ENCODE measurements at regions not wholly inside any gene's neighbourhood (a gene's known extent, or its start where the extent isn't known, plus 50 kb on each side); places are given as distances from the start of the nearest gene placed in this dataset.
"Not testable (repeated sequence)": the region's sequence is repeated elsewhere in the genome, so short reads cannot be mapped to it uniquely, and the experiment has no call there.

DNA sequence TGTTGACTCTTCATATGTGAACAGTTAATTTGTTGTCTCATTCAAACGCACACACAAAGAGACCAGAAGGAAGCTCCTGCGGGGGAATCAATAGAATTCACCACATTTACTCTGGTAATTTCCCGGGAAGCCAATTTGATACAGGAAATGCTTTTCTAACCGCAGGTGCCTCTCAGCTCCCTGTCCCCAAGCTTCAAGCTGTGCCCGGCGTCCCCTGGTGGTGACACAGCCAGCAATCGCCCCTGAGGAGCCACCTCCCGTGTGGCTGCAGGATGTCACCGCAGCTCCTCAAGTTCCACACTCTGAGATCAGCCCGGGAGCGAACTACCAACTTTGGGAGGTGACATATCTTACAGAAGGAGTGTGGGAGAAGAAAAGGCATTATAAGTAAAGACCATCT is 318.4 kb downstream of the CEP170 start:
- H4K91ac ChIP-seq (ENCODE audit: low read depth, low read length); H2AK5ac ChIP-seq (ENCODE audit: low read length); H3K4ac ChIP-seq (ENCODE audit: low read depth, low read length); H3K14ac ChIP-seq (ENCODE audit: low read length); H3K27me3 ChIP-seq (ENCODE audit: insufficient read depth, low read length); H2AFZ ChIP-seq (ENCODE audit: insufficient read depth, low read length, poor library complexity); H3K9me3 ChIP-seq (ENCODE audit: insufficient read depth, low read depth, low read length); H3K9ac ChIP-seq (ENCODE audit: low read length); H3K4me3 ChIP-seq (ENCODE audit: low read depth, low read length); H3K23ac ChIP-seq (ENCODE audit: low read length); H3K79me2 ChIP-seq (ENCODE audit: control insufficient read depth, insufficient read depth, low read length, poor library complexity); H2BK5ac ChIP-seq (ENCODE audit: low read depth, low read length, poor library complexity); H3K4me1 ChIP-seq (ENCODE audit: control insufficient read depth in 1 of 2, insufficient read depth in 2 of 2, low read length in 2 of 2); H4K8ac ChIP-seq (ENCODE audit: low read depth, low read length); H3K36me3 ChIP-seq (ENCODE audit: control insufficient read depth in 1 of 2, insufficient read depth in 2 of 2, low read length in 2 of 2); H3K18ac ChIP-seq (ENCODE audit: low read length); H4K12ac ChIP-seq (ENCODE audit: low read depth, low read length); H3K27ac ChIP-seq (ENCODE audit: low read depth, low read length); H2BK120ac ChIP-seq (ENCODE audit: insufficient read depth, low read length, poor library complexity); H3K79me1 ChIP-seq (ENCODE audit: low read length); H2BK12ac ChIP-seq (ENCODE audit: low read length); H3K4me2 ChIP-seq (ENCODE audit: low read length): not testable (repeated sequence)
- no CpG with 5 or more reads among the region's 11 CpGs for WGBS (ENCODE audit: extremely low coverage, insufficient coverage, insufficient read length)
- peak; percentile 1 to 38 for DNase-seq

DNA sequence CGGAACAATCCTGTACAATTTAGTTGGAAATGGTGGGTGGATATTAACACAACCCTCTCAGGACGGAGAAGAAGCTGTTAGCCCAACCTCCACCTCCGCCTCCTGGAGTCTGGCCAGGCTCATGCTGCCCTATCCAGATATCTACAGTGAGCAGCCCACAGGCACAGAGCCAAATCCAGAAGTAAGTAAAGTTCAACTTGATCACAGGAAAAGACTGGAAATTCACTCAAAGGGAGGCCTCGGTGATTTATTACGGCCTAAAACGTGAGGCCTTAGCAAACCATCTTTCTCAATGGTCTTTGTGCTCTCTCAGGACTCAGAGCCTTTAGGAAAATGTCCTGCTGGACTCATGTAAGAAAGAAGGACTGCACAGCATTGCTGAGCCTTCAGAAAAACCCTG is 330.4 kb downstream of the CEP170 start:
- H4K91ac ChIP-seq (ENCODE audit: low read depth, low read length); H2AK5ac ChIP-seq (ENCODE audit: low read length); H3K4ac ChIP-seq (ENCODE audit: low read depth, low read length); H3K79me1 ChIP-seq (ENCODE audit: low read length); H4K12ac ChIP-seq (ENCODE audit: low read depth, low read length); H3K23ac ChIP-seq (ENCODE audit: low read length); H4K8ac ChIP-seq (ENCODE audit: low read depth, low read length); H2BK5ac ChIP-seq (ENCODE audit: low read depth, low read length, poor library complexity); H3K27ac ChIP-seq (ENCODE audit: low read depth, low read length); H3K4me3 ChIP-seq (ENCODE audit: low read depth, low read length); H3K36me3 ChIP-seq (ENCODE audit: control insufficient read depth in 1 of 2, insufficient read depth in 2 of 2, low read length in 2 of 2); H3K9me3 ChIP-seq (ENCODE audit: insufficient read depth, low read depth, low read length); H2AFZ ChIP-seq (ENCODE audit: insufficient read depth, low read length, poor library complexity); H2BK12ac ChIP-seq (ENCODE audit: low read length); H3K4me1 ChIP-seq (ENCODE audit: control insufficient read depth in 1 of 2, insufficient read depth in 2 of 2, low read length in 2 of 2); H3K27me3 ChIP-seq (ENCODE audit: insufficient read depth, low read length); H3K18ac ChIP-seq (ENCODE audit: low read length); H3K9ac ChIP-seq (ENCODE audit: low read length); H2BK120ac ChIP-seq (ENCODE audit: insufficient read depth, low read length, poor library complexity); H3K14ac ChIP-seq (ENCODE audit: low read length); H3K4me2 ChIP-seq (ENCODE audit: low read length); DNase-seq; H3K79me2 ChIP-seq (ENCODE audit: control insufficient read depth, insufficient read depth, low read length, poor library complexity): not testable (repeated sequence)
- WGBS (ENCODE audit: extremely low coverage, insufficient coverage, insufficient read length), result no CpG with 5 or more reads among the region's 6 CpGs

DNA sequence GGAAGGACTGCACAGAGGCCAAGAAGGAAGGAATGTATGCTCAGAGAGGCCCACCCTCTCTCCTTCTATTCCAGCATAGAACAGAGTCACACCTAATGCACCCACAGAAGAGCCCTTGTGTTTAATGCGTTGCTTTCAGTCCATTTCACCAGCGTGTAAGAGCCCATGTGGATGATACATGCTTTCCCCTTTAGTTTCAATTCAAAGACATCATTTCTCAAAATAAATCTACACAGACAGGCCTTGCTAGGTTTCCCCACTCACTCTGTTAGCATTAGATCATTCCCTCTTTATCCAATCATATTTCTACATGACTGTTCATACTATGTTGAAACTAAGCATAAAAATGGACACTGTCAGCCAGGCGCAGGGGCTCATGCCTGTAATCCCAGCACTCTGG is 331.5 kb downstream of the CEP170 start:
- not testable (repeated sequence) for H3K9ac ChIP-seq (ENCODE audit: low read length); H4K91ac ChIP-seq (ENCODE audit: low read depth, low read length); H2AFZ ChIP-seq (ENCODE audit: insufficient read depth, low read length, poor library complexity); DNase-seq; H4K8ac ChIP-seq (ENCODE audit: low read depth, low read length); H3K36me3 ChIP-seq (ENCODE audit: control insufficient read depth in 1 of 2, insufficient read depth in 2 of 2, low read length in 2 of 2); H3K18ac ChIP-seq (ENCODE audit: low read length); H3K27me3 ChIP-seq (ENCODE audit: insufficient read depth, low read length); H3K9me3 ChIP-seq (ENCODE audit: insufficient read depth, low read depth, low read length); H3K4me2 ChIP-seq (ENCODE audit: low read length); H2BK5ac ChIP-seq (ENCODE audit: low read depth, low read length, poor library complexity); H3K4me3 ChIP-seq (ENCODE audit: low read depth, low read length); H2BK120ac ChIP-seq (ENCODE audit: insufficient read depth, low read length, poor library complexity); H3K79me2 ChIP-seq (ENCODE audit: control insufficient read depth, insufficient read depth, low read length, poor library complexity); H3K4ac ChIP-seq (ENCODE audit: low read depth, low read length); H3K14ac ChIP-seq (ENCODE audit: low read length); H3K79me1 ChIP-seq (ENCODE audit: low read length); H2AK5ac ChIP-seq (ENCODE audit: low read length); H3K27ac ChIP-seq (ENCODE audit: low read depth, low read length); H4K12ac ChIP-seq (ENCODE audit: low read depth, low read length); H3K4me1 ChIP-seq (ENCODE audit: control insufficient read depth in 1 of 2, insufficient read depth in 2 of 2, low read length in 2 of 2); H2BK12ac ChIP-seq (ENCODE audit: low read length); H3K23ac ChIP-seq (ENCODE audit: low read length)
- no CpG with 5 or more reads among the region's 3 CpGs for WGBS (ENCODE audit: extremely low coverage, insufficient coverage, insufficient read length)

DNA sequence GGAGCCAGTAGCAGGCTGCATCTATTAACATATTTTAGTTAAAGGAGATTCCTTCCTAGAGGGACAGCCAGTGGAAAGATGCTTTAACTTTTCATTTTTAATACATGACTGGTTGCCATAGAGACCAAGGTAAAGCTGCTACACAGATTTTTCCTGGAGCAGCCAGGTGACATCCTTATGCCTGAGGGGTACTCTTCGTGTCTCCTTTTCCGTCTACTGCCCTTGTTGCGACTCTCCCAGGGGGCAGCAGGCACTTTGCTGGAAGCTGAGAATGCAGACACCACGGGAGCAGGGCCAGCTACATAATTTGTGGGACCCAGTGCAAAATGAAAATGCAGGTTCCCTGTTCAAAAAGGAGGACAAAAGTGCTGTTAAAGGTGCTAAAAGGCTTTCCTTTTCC is 340.4 kb downstream of the CEP170 start:
- WGBS (ENCODE audit: extremely low coverage, insufficient coverage, insufficient read length), result no CpG with 5 or more reads among the region's 4 CpGs
- not testable (repeated sequence) for H2AK5ac ChIP-seq (ENCODE audit: low read length); H3K14ac ChIP-seq (ENCODE audit: low read length); H3K9me3 ChIP-seq (ENCODE audit: insufficient read depth, low read depth, low read length); H3K18ac ChIP-seq (ENCODE audit: low read length); H3K4me3 ChIP-seq (ENCODE audit: low read depth, low read length); H4K12ac ChIP-seq (ENCODE audit: low read depth, low read length); H3K27ac ChIP-seq (ENCODE audit: low read depth, low read length); H2AFZ ChIP-seq (ENCODE audit: insufficient read depth, low read length, poor library complexity); H2BK120ac ChIP-seq (ENCODE audit: insufficient read depth, low read length, poor library complexity); H3K23ac ChIP-seq (ENCODE audit: low read length); H3K27me3 ChIP-seq (ENCODE audit: insufficient read depth, low read length); H2BK12ac ChIP-seq (ENCODE audit: low read length); H3K4me2 ChIP-seq (ENCODE audit: low read length); DNase-seq; H3K36me3 ChIP-seq (ENCODE audit: control insufficient read depth in 1 of 2, insufficient read depth in 2 of 2, low read length in 2 of 2); H3K4me1 ChIP-seq (ENCODE audit: control insufficient read depth in 1 of 2, insufficient read depth in 2 of 2, low read length in 2 of 2); H3K79me1 ChIP-seq (ENCODE audit: low read length); H2BK5ac ChIP-seq (ENCODE audit: low read depth, low read length, poor library complexity); H3K9ac ChIP-seq (ENCODE audit: low read length); H3K4ac ChIP-seq (ENCODE audit: low read depth, low read length); H4K91ac ChIP-seq (ENCODE audit: low read depth, low read length); H4K8ac ChIP-seq (ENCODE audit: low read depth, low read length); H3K79me2 ChIP-seq (ENCODE audit: control insufficient read depth, insufficient read depth, low read length, poor library complexity)

DNA sequence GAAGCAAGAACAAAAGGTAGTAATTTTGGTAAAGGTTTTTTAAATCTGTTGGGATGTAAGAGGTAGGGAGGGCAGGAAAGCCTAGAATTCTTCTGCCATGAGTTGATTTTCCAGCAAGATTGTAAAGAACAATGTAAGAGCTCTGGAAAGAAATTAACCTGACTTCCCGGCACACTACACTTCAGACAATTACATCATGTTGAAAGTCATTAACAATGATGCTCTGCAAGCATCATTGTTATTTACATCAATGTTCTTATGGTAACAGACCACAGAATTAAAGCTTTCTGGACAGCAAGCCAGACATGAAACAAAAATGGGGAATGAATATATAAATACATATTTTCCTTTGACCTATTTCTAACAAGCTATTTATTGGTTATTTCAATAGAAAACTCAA is 342.2 kb downstream of the CEP170 start:
- not testable (repeated sequence) for H3K27ac ChIP-seq (ENCODE audit: low read depth, low read length); H3K4ac ChIP-seq (ENCODE audit: low read depth, low read length); H3K14ac ChIP-seq (ENCODE audit: low read length); H3K27me3 ChIP-seq (ENCODE audit: insufficient read depth, low read length); H3K4me2 ChIP-seq (ENCODE audit: low read length); H4K91ac ChIP-seq (ENCODE audit: low read depth, low read length); DNase-seq; H3K4me3 ChIP-seq (ENCODE audit: low read depth, low read length); H3K23ac ChIP-seq (ENCODE audit: low read length); H2AK5ac ChIP-seq (ENCODE audit: low read length); H3K9me3 ChIP-seq (ENCODE audit: insufficient read depth, low read depth, low read length); H4K12ac ChIP-seq (ENCODE audit: low read depth, low read length); H4K8ac ChIP-seq (ENCODE audit: low read depth, low read length); H3K4me1 ChIP-seq (ENCODE audit: control insufficient read depth in 1 of 2, insufficient read depth in 2 of 2, low read length in 2 of 2); H3K79me1 ChIP-seq (ENCODE audit: low read length); H3K18ac ChIP-seq (ENCODE audit: low read length); H2AFZ ChIP-seq (ENCODE audit: insufficient read depth, low read length, poor library complexity); H3K9ac ChIP-seq (ENCODE audit: low read length); H3K36me3 ChIP-seq (ENCODE audit: control insufficient read depth in 1 of 2, insufficient read depth in 2 of 2, low read length in 2 of 2); H2BK12ac ChIP-seq (ENCODE audit: low read length); H2BK120ac ChIP-seq (ENCODE audit: insufficient read depth, low read length, poor library complexity); H2BK5ac ChIP-seq (ENCODE audit: low read depth, low read length, poor library complexity); H3K79me2 ChIP-seq (ENCODE audit: control insufficient read depth, insufficient read depth, low read length, poor library complexity)
- no CpG with 5 or more reads among the region's 1 CpG for WGBS (ENCODE audit: extremely low coverage, insufficient coverage, insufficient read length)

All from trophoblast cell (in vitro differentiated cells and primary cell).